HEK293 (cell line): ENCODE measurements at regions not wholly inside any gene's neighbourhood (a gene's known extent, or its start where the extent isn't known, plus 50 kb on each side); places are given as distances from the start of the nearest gene placed in this dataset.

Source experiments
- ELK4 ChIP-seq: IDR thresholded peaks from 2 replicates; pipeline ENCODE4 v1.6.1; 2011; ENCODE audit warnings: mild to moderate bottlenecking, low read depth, low read length, borderline replicate concordance
- IKZF3 ChIP-seq: fragments of 450-650 bp; IDR thresholded peaks from 2 replicates; pipeline ENCODE4 v1.5.0; 2018; ENCODE audit warnings: missing biosample characterization, mild to moderate bottlenecking, missing genetic modification characterization, moderate library complexity
- KLF16 ChIP-seq: fragments of 450-650 bp; formaldehyde crosslinking; IDR thresholded peaks from 2 replicates; pipeline ENCODE4 v1.5.1; 2017; ENCODE audit warnings: missing biosample characterization, missing genetic modification characterization
- RBAK ChIP-seq: fragments of 450-650 bp; formaldehyde crosslinking; IDR thresholded peaks from 2 replicates; pipeline ENCODE4 v1.5.1; 2016; ENCODE audit warnings: missing biosample characterization, missing genetic modification characterization
- SP2 ChIP-seq: fragments of 450-650 bp; formaldehyde crosslinking; IDR thresholded peaks from 2 replicates; pipeline ENCODE4 v1.5.1; 2016; ENCODE audit warnings: missing biosample characterization, missing genetic modification characterization
- ZBTB26 ChIP-seq: fragments of 450-650 bp; formaldehyde crosslinking; optimal IDR thresholded peaks from 2 replicates; pipeline ENCODE3; 2016; ENCODE audit warnings: missing biosample characterization, mild to moderate bottlenecking, missing genetic modification characterization
- ZBTB7A ChIP-seq: fragments of 450-650 bp; formaldehyde crosslinking; IDR thresholded peaks from 2 replicates; pipeline ENCODE4 v1.5.1; 2016; ENCODE audit warnings: low read depth, missing biosample characterization, missing genetic modification characterization
- ZFP41 ChIP-seq: fragments of 450-650 bp; formaldehyde crosslinking; IDR thresholded peaks from 2 replicates; pipeline ENCODE4 v1.5.1; 2016; ENCODE audit warnings: missing biosample characterization, missing genetic modification characterization, borderline replicate concordance
- ZNF324 ChIP-seq: fragments of 450-650 bp; formaldehyde crosslinking; IDR thresholded peaks from 2 replicates; pipeline ENCODE4 v1.5.1; 2016; ENCODE audit warnings: missing biosample characterization, missing genetic modification characterization
- TF ChIP-seq, protein P1 (sequence below): fragments of 450-650 bp; formaldehyde crosslinking; IDR thresholded peaks from 2 replicates; pipeline ENCODE4 v1.5.1; 2016; ENCODE audit warnings: missing biosample characterization, missing genetic modification characterization
- TF ChIP-seq, protein P2 (sequence below): fragments of 450-650 bp; formaldehyde crosslinking; IDR thresholded peaks from 2 replicates; pipeline ENCODE4 v1.5.1; 2016; ENCODE audit warnings: missing biosample characterization, missing genetic modification characterization

- TF ChIP-seq ZBTB7A (tag by site-specific recombination) (no peak), ZBTB26 (tag by site-specific recombination) (no peak), RBAK (tag by site-specific recombination) (no peak), KLF16 (tag by site-specific recombination) (no peak), ZNF324 (no peak), IKZF3 (no peak), SP2 (tag by site-specific recombination) (no peak), ZFP41 (no peak), ELK4 (no peak)
- TF ChIP-seq, protein P1, sequence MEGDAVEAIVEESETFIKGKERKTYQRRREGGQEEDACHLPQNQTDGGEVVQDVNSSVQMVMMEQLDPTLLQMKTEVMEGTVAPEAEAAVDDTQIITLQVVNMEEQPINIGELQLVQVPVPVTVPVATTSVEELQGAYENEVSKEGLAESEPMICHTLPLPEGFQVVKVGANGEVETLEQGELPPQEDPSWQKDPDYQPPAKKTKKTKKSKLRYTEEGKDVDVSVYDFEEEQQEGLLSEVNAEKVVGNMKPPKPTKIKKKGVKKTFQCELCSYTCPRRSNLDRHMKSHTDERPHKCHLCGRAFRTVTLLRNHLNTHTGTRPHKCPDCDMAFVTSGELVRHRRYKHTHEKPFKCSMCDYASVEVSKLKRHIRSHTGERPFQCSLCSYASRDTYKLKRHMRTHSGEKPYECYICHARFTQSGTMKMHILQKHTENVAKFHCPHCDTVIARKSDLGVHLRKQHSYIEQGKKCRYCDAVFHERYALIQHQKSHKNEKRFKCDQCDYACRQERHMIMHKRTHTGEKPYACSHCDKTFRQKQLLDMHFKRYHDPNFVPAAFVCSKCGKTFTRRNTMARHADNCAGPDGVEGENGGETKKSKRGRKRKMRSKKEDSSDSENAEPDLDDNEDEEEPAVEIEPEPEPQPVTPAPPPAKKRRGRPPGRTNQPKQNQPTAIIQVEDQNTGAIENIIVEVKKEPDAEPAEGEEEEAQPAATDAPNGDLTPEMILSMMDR (tag by site-specific recombination): no peak
- TF ChIP-seq, protein P2, sequence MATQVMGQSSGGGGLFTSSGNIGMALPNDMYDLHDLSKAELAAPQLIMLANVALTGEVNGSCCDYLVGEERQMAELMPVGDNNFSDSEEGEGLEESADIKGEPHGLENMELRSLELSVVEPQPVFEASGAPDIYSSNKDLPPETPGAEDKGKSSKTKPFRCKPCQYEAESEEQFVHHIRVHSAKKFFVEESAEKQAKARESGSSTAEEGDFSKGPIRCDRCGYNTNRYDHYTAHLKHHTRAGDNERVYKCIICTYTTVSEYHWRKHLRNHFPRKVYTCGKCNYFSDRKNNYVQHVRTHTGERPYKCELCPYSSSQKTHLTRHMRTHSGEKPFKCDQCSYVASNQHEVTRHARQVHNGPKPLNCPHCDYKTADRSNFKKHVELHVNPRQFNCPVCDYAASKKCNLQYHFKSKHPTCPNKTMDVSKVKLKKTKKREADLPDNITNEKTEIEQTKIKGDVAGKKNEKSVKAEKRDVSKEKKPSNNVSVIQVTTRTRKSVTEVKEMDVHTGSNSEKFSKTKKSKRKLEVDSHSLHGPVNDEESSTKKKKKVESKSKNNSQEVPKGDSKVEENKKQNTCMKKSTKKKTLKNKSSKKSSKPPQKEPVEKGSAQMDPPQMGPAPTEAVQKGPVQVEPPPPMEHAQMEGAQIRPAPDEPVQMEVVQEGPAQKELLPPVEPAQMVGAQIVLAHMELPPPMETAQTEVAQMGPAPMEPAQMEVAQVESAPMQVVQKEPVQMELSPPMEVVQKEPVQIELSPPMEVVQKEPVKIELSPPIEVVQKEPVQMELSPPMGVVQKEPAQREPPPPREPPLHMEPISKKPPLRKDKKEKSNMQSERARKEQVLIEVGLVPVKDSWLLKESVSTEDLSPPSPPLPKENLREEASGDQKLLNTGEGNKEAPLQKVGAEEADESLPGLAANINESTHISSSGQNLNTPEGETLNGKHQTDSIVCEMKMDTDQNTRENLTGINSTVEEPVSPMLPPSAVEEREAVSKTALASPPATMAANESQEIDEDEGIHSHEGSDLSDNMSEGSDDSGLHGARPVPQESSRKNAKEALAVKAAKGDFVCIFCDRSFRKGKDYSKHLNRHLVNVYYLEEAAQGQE (tag by site-specific recombination): no peak
Measured at GRCh38 chr6:140076105-140076504, 701.7 kb upstream of the CITED2 start.
